MM.1S (cell line): ENCODE measurements at regions not wholly inside any gene's neighbourhood (a gene's known extent, or its start where the extent isn't known, plus 50 kb on each side); places are given as distances from the start of the nearest gene placed in this dataset.

ENCODE experiments used
- EZH2 ChIP-seq: fragments of 300-600 bp; sonication (generic); optimal IDR thresholded peaks from 2 replicates; pipeline ENCODE3; 2017; ENCODE audit warnings: low read depth, mild to moderate bottlenecking, antibody characterized with exemption, low read length, mixed read lengths
- TF ChIP-seq, protein P1 (sequence below): fragments of 300-600 bp; sonication (generic); IDR thresholded peaks from 2 replicates; pipeline ENCODE4 v1.5.1; 2016; ENCODE audit warnings: antibody characterized with exemption, low read length, mixed read lengths

DNA sequence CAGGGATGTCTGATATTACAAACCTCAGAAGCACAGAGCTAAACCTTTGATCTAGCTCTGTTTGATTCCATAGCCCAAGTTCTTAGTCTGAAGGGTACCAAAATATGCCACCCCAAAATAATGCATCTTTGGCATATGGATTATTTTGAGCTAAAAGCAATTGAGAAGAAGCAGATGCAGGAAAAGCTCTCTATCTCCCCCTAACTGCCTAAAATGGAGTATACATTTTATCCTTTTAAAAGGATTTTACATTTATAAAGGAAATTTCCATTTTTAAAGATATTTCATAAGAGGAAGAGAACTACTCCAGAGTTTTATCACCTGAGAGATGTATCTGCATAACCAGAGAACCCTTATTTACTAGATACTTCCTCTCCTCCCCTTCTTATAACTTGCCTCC is 158.7 kb downstream of the ZNF674 start:
- TF ChIP-seq EZH2: no peak
- TF ChIP-seq, protein P1, sequence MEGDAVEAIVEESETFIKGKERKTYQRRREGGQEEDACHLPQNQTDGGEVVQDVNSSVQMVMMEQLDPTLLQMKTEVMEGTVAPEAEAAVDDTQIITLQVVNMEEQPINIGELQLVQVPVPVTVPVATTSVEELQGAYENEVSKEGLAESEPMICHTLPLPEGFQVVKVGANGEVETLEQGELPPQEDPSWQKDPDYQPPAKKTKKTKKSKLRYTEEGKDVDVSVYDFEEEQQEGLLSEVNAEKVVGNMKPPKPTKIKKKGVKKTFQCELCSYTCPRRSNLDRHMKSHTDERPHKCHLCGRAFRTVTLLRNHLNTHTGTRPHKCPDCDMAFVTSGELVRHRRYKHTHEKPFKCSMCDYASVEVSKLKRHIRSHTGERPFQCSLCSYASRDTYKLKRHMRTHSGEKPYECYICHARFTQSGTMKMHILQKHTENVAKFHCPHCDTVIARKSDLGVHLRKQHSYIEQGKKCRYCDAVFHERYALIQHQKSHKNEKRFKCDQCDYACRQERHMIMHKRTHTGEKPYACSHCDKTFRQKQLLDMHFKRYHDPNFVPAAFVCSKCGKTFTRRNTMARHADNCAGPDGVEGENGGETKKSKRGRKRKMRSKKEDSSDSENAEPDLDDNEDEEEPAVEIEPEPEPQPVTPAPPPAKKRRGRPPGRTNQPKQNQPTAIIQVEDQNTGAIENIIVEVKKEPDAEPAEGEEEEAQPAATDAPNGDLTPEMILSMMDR: peak; percentile 39
